ENCODE measurements at regions not wholly inside any gene's neighbourhood (a gene's known extent, or its start where the extent isn't known, plus 50 kb on each side); places are given as distances from the start of the nearest gene placed in this dataset.

GRCh38 chr10:29114141-29114540 is 174.7 kb upstream of the LYZL1 start:
- Histone ChIP-seq H3K4me1 (ENCODE audit: insufficient read depth, low read length, severe bottlenecking) (no peaks in the 10 kb centered on the region), H3K9ac (ENCODE audit: low read length) (no peak overlapping the region), H3K9me3 (ENCODE audit: low read length) (peaks cover 8% of the 10 kb centered on the region), H3K27ac (ENCODE audit: low read depth, low read length, poor library complexity, severe bottlenecking) (no peak overlapping the region), H3K79me2 (ENCODE audit: insufficient read depth, low read length) (no peaks in the 10 kb centered on the region), H3K4me3 (ENCODE audit: low read depth, low read length, poor library complexity, severe bottlenecking) (no peak overlapping the region), H3F3A (ENCODE audit: insufficient read depth, low read length) (no peaks in the 10 kb centered on the region), H4K20me1 (ENCODE audit: insufficient read depth, low read length) (no peaks in the 10 kb centered on the region), H3K27me3 (ENCODE audit: insufficient read depth, low read length) (no peaks in the 10 kb centered on the region), H3K4me2 (ENCODE audit: low read length) (no peak overlapping the region), H3K9me2 (ENCODE audit: low read depth, low read length) (no peaks in the 10 kb centered on the region), H3K36me3 (ENCODE audit: insufficient read depth, low read length) (no peaks in the 10 kb centered on the region), H2AFZ (ENCODE audit: low read length) (no peak overlapping the region)
- no peak for TF ChIP-seq CTCF (IDR thresholded peaks at IDR 0.05; ENCODE audit: low read length)
- TF ChIP-seq EZH2 (IDR thresholded peaks at IDR 0.05; ENCODE audit: borderline replicate concordance, low read length): no peak

GRCh38 chr10:29117781-29118180 is 171.1 kb upstream of the LYZL1 start:
- Histone ChIP-seq H3K27me3 (ENCODE audit: insufficient read depth, low read length) (no peaks in the 10 kb centered on the region), H4K20me1 (ENCODE audit: insufficient read depth, low read length) (no peaks in the 10 kb centered on the region), H3K9me2 (ENCODE audit: low read depth, low read length) (no peaks in the 10 kb centered on the region), H3K36me3 (ENCODE audit: insufficient read depth, low read length) (no peaks in the 10 kb centered on the region), H3K27ac (ENCODE audit: low read depth, low read length, poor library complexity, severe bottlenecking) (no peak overlapping the region), H3K9me3 (ENCODE audit: low read length) (peaks cover 9% of the 10 kb centered on the region), H3F3A (ENCODE audit: insufficient read depth, low read length) (no peaks in the 10 kb centered on the region), H3K4me2 (ENCODE audit: low read length) (no peak overlapping the region), H3K79me2 (ENCODE audit: insufficient read depth, low read length) (no peaks in the 10 kb centered on the region), H3K9ac (ENCODE audit: low read length) (no peak overlapping the region), H2AFZ (ENCODE audit: low read length) (no peak overlapping the region), H3K4me3 (ENCODE audit: low read depth, low read length, poor library complexity, severe bottlenecking) (no peak overlapping the region), H3K4me1 (ENCODE audit: insufficient read depth, low read length, severe bottlenecking) (no peaks in the 10 kb centered on the region)
- no peak for TF ChIP-seq CTCF (IDR thresholded peaks at IDR 0.05; ENCODE audit: low read length)
- TF ChIP-seq EZH2 (IDR thresholded peaks at IDR 0.05; ENCODE audit: borderline replicate concordance, low read length): no peak

GRCh38 chr10:29119374-29119773 is 169.5 kb upstream of the LYZL1 start:
- no peaks in the 10 kb centered on the region for H3K27me3 ChIP-seq (ENCODE audit: insufficient read depth, low read length)
- no peak overlapping the region for H2AFZ ChIP-seq (ENCODE audit: low read length)
- H3F3A ChIP-seq (ENCODE audit: insufficient read depth, low read length): no peaks in the 10 kb centered on the region
- peaks cover 9% of the 10 kb centered on the region for H3K9me3 ChIP-seq (ENCODE audit: low read length)
- H3K4me3 ChIP-seq (ENCODE audit: low read depth, low read length, poor library complexity, severe bottlenecking): no peak overlapping the region
- no peak overlapping the region for H3K9ac ChIP-seq (ENCODE audit: low read length)
- H3K9me2 ChIP-seq (ENCODE audit: low read depth, low read length): no peaks in the 10 kb centered on the region
- H3K27ac ChIP-seq (ENCODE audit: low read depth, low read length, poor library complexity, severe bottlenecking): no peak overlapping the region
- H3K36me3 ChIP-seq (ENCODE audit: insufficient read depth, low read length): no peaks in the 10 kb centered on the region
- no peaks in the 10 kb centered on the region for H4K20me1 ChIP-seq (ENCODE audit: insufficient read depth, low read length)
- no peaks in the 10 kb centered on the region for H3K4me1 ChIP-seq (ENCODE audit: insufficient read depth, low read length, severe bottlenecking)
- H3K4me2 ChIP-seq (ENCODE audit: low read length): no peak overlapping the region
- H3K79me2 ChIP-seq (ENCODE audit: insufficient read depth, low read length): no peaks in the 10 kb centered on the region
- TF ChIP-seq CTCF (IDR thresholded peaks at IDR 0.05; ENCODE audit: low read length) (peak; percentile 42; the same call in 1 of the 2 replicates), EZH2 (IDR thresholded peaks at IDR 0.05; ENCODE audit: borderline replicate concordance, low read length) (no peak)

Data from OCI-LY1 (cell line).